HG02981 (cell line): ENCODE measurements at regions not wholly inside any gene's neighbourhood (a gene's known extent, or its start where the extent isn't known, plus 50 kb on each side); places are given as distances from the start of the nearest gene placed in this dataset.
"Not testable (repeated sequence)": the region's sequence is repeated elsewhere in the genome, so short reads cannot be mapped to it uniquely, and the experiment has no call there.

Experiments
- ATAC-seq: cut with Tn5 transposase; IDR thresholded peaks from one replicate; pipeline ENCODE4 v1.9.1; 2021; ENCODE audit warnings: mild to moderate bottlenecking, moderate library complexity; ENCODE audit not compliant: unreplicated experiment

DNA sequence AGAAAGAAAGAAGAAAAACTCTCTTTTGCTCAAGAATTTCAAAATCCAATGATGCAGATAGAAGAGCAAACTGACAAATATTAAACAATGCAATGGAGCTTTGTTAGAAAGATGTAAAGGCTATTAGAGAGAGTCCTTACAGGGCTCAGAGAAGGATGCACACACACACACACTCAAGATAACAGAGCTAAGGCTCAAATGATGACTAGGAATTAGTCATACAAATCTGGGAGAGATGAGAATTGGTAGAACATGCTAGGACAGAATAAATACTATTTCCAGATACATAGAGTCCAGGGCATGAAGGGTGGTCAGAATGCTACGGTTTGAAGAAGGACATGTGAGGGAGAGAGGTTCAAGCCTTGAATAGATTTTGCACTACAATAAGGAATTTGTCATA is 650.1 kb upstream of the MDGA2 start:
- ATAC-seq: no peak

DNA sequence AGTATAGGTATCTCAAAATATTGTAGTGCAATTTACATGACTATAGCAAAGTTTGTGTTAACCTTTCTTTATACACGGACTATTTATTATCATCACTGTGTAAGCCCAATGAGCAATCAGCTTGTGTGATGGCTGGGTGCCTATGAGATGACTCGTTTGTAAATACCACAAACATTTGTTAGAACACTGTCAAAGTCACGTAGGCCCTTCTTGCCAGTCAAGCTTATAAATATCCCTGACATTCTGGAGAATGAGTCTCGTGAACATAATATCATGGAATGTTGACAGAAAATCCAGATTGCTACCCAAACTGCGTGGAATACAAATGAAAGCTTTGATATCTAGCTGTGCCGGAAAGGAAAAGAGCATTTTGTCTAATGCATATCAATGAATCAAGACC is 648.3 kb upstream of the MDGA2 start:
- no peak for ATAC-seq

DNA sequence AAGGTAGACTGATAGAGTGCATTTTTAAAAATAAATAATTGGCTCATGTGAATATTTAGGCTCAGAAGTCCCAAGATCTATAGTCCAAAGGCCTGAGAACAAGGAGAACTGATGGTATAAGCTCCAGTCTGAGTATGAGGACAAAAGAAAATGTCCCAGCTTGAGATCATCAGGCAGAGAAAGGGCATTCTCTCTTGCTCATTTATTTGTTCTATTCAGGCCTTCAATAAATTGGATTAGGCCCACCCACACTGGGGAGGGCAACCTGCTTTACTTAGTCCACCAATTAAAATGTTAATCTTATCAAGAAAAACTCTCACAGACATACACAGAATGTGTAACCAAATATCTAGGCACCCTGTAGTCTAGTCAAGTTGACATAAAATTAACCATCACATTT is 644.4 kb upstream of the MDGA2 start:
- no peak for ATAC-seq

DNA sequence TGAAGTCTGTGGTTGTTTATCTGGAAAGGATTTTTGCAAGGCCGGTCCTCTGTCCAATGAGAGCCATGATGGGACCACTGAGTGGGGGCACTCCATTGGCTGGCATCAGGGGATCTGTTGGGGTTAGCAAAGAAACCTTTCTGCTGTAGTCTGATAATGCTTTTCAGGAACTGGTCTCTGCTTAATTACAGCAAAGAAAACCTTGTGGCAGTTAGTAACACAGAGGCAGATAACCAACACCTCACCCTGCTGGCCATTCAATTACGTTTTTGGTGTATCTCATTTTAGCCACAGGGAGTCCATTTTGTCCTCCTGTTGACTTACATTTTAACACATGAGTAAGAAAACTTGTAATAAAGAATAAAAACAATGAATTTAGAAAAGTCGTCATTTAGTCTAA is 629.3 kb upstream of the MDGA2 start:
- ATAC-seq: no peak

DNA sequence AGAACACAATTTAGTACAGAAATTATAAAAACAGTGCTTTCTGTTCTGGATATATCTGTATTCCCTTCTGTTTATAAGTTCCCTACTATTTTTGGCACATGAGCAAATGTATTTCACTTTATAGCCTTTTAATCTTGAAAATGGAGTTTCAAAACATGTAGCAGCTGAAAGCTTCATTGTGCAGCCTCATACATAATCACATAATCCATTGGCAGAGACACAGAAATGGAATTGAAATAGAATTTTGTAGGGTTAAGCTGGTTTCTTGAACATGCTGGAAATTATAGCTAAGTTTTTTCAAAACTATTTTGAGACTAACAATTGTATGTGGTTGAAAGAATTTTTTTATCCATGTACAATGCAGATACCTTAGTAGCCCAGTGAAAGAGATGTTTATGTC is 614.3 kb upstream of the MDGA2 start:
- no peak for ATAC-seq

DNA sequence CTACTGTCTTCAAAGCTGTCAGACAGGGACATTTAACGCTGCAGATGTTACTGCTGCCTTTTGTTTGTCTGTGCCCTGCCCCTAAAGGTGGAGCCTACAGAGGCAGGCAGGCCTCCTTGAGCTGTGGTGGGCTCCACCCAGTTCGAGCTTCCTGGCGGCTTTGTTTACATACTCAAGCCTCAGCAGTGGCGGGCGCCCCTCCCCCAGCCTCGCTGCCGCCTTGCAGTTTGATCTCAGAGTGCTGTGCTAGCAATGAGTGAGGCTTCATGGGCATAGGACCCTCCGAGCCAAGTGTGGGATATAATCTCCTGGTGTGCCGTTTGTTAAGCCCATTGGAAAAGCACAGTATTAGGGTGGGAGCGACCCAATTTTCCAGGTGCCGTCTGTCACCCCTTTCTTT is 609.8 kb upstream of the MDGA2 start:
- not testable (repeated sequence) for ATAC-seq

DNA sequence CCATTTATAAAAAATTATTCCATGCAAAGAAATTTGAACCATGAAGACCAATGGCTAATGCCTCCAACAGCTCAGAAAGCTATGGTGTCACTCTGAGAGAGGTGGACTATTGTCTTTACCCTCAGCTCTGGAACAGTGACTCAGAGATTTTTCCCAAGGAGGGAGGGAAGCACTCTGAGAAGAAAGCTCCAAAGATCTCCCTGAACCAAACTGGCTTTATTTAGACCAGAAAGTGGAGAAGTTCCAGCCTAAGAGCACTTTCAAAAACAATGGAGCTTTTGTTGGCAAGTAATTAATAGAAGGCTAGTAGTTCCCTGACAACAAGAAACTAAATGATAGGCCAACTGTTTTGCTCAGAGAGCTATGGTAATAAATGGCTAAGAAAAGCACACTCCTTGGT is 599.9 kb upstream of the MDGA2 start:
- ATAC-seq: no peak

DNA sequence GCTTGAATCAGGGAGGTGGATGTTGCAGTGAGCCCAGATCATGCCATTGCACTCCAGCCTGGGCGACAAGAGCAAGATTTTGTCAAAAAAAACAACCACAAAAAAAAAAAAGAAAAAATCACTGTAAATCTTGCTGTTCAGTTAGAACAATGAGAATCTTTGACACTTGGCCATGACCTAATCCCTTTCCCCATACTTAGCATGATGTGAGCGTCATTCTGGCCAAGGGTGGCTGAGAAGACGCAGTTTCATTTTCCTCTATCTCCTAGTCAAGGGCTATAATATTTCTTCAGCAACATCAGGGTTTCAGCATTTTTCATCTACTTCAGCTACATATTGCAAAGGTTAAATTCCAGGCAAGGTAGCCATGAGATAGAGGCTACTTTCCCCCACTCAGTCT is 599.4 kb upstream of the MDGA2 start:
- no peak for ATAC-seq

DNA sequence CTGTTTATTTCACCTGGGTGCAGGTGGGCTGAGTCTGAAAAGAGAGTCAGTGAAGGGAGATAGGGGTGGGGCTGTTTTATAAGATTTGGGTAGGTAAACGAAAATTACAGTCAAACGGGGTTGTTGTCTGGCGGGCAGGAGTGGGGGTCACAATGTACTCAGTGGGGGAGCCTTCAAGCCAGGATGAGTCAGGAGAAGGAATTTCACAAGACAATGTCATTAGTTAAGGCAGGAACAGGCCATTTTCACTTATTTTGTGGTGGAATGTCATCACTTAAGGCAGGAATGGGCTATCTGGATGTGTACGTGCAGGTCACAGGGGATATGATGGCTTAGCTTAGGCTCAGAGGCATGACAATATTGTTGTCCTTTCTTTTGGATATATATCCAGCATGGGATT is 592.5 kb upstream of the MDGA2 start:
- ATAC-seq: not testable (repeated sequence)

DNA sequence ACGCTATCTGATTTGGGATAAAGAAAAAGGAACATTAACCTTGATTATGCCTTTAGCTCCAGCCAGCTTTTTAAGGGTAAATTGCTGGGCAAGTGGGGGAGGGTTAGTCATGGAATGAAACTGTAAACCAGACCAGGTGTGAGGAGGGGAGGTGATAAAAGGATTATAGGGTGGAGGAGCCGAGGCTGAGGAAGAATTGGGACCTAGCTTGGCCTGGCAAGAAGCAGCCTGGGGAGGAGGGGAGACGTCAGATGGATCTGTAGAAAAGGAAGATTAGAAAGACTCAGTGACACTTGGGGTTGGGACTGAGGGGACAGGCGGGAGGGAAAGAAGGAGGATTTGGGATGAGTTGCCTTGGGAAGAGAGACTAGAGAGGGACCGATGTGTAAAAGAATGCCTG is 590.8 kb upstream of the MDGA2 start:
- ATAC-seq: not testable (repeated sequence)

DNA sequence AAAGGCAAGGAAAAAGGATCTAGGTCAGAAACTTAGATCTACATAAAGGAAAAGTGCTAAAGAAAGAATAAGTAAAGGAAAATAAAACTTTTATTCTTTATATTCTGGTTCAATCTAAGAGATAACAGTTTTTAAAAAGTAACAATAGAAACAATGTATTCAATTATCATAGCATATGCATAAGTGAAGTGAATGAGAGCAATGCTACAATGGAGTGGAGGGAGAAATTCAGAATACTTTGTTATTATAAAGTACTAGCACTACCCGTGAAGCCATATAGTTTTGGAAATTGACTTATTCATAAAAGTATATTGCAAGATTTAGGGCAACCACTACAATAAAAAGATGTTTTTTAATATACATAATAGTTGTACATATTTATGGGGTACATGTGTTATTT is 586.0 kb upstream of the MDGA2 start:
- ATAC-seq: no peak

DNA sequence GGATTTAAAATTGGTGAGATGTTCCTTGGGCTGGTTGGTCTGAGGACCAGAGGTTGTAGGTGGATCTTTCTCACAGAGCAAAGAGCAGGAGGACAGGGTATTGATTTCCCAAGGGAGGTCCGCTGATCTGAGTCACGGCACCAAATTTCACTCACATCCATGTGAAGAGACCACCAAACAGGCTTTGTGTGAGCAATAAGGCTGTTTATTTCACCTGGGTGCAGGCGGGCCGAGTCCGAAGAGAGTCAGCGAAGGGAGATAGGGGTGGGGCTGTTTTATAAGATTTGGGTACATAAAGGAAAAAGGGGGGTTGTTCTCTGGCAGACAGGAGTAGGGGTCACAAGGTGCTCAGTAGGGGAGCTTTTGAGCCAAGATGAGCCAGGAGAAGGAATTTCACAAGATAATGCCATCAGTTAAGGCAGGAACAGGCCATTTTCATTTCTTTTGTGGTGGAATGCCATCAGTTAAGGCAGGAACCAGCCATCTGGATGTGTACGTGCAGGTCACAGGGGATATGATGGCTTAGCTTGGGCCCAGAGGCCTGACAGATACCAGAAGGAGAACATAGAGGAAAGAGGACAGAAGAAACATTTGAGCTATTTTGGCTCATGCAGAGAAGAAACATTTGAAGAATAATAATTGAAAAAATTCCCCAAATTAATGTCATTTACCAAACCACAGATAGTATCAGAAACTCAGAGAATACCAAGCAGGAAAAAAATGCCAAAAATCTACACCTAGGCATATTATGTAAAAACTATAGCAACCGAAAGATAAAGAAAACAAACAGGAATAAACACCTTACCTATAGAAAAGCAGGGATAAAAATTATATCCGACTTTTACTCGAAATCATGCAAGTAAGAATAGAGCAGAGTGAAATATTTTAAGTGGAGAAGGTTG is 585.2 kb upstream of the MDGA2 start:
- ATAC-seq: not testable (repeated sequence)

DNA sequence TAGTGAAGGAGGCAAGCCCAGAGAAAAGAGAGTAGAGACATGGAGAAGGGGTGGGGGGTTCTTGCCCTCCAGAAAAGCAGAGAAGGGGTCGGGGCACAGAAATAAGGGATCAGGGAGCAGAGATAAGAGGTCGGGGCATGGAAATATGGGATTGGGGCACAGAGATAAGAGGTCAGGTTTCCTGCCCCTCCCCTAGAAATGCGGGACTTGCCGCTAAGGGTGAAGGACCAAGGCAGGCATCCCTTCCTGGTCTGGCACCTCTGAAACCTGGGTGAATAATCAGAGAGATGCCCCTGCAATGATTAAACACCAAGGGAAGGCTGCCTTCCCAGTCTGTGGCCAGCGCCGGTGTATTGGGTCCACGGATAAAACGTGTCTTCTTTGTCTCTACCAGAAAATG is 584.5 kb upstream of the MDGA2 start:
- ATAC-seq: not testable (repeated sequence)

DNA sequence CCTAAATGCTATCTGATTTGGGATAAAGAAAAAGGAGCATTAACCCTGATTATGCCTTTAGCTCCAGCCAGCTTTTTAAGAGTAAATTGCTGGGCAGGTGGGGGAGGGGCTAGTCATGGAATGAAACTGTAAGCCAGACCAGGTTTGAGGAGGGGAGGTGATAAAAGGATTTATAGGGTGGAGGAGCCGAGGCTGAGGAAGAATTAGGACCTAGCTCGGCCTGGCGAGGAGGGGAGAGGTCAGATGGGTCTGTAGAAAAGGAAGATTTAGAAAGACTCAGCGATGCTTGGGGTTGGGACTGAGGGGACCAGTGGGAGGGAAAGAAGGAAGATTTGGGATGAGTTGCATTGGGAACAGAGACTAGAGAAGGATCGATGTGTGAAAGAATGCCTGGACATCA is 583.8 kb upstream of the MDGA2 start:
- not testable (repeated sequence) for ATAC-seq

DNA sequence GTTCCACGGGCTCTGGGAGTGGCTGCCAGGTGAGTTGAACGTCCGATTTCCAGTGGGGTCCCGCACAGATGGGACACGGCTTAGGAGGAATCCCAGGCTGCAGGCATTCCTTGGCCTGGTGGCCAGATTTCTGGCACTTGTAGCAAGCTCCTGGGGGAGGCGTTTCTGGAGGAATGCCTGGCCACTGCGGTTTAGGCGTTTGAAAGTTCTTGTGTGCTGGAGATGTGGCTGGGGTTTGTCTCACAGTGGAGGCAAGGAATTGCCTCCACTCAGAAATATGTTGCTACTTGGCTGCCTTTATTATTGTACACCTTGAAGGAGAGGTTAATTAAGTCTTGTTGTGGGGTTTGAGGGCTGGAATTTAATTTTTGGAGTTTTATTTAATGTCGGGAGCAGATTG is 583.3 kb upstream of the MDGA2 start:
- not testable (repeated sequence) for ATAC-seq

DNA sequence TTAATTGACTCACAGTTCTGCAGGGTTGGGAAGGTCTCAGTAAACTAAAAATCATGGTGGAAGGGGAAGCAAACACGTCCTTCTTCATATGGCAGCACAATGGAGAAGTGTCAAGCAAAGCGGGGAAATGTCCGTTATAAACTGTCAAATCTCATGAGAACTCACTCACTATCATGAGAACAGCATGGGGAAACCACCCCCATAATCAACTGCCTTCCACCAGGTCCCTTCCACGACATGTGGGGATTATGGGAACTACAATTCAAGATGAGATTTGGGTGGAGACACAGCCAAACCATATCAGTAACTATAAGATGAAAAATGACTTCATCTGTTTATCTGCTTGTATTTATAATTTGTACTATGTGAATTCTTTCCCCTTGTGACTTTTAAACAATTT is 577.6 kb upstream of the MDGA2 start:
- no peak for ATAC-seq

DNA sequence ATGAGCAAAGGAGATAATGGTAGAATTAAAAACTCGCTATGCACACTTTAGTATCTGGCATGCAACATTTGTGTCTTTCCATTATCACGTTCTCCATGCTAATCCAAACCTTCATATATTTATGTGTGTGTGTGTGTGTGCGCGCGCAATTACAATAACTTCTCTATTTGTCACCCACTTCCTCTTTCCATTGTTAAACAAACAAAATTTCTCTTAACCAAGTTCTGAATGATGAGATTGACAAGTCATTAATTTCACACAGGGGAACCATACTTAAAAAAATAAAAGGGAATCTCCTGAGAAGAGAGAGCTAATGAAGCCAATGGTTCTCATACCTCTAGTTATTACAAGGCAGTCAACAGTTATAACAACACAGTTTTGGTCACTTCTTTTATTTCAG is 575.9 kb upstream of the MDGA2 start:
- no peak for ATAC-seq

DNA sequence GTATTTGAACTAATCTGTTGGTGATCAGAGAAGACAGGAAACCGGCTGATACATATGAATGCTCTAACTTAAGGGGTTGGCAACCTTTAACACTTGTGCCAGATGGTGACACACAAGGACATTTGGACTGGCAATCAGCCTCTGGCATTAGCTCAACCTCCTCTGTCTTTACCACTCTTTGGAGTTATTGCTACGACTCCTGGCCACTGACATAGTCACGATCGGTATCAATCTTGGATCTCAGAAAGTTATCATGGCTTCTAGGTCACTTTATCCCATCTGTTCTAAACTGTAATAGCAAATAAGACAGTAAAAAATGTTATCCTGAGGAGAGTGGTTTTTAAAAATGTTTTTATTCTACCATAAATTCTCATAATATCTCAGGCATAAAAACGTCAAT is 575.2 kb upstream of the MDGA2 start:
- no peak for ATAC-seq

DNA sequence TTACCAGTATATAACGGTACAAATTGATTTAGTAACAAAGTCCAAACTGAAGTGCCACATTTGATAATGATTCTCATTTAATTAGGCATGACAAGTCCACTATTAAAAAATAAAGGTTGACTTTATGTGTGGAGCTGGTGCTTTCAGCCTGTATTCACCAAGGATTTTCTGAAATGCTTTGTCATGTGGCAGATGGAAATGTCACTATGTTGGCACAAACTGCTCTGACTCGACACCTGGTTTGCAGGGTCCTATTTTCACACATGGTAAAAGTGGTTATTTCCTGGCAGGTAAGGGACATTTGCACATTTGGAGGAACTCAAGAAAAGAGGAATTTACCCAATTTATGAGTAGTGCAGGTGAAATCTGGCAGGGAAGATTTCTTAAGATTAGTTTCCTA is 572.6 kb upstream of the MDGA2 start:
- no peak for ATAC-seq

DNA sequence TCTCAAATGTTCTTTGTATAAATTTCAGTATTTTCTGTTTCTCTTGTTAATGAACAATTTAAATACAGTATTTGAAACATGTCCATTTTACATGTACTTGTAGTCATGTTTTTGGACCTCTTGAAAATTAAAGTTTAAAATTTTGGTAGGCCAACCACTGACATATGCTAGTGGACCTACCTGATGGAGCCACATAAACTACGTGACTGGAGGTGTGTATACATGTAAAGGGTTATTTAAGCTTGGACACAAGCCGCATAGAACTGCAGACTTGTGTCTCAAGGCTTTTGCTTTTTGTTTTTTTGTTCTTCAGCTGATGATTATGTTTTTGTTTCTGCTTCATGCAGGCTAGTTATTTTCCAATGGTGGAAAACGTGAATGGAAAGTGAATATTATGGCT is 568.5 kb upstream of the MDGA2 start:
- ATAC-seq: no peak

DNA sequence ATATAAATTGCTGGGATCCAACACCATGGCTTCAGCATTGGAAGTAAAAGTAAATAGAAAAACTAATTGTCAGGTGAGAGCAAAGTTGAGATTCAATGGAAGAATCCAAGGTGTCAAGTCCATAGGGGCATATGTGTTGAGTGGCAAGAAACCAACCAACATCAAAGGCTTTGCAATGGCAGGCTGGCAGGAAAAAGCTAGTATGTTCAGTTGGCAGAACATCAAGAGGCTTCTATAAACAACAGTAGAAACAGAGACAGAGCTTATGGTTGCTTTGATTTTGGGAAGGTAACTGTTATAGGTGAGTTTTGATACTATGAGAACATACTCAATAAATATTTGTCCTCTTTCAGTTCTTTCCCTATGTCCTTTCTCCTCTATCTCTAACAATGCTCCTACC is 553.7 kb upstream of the MDGA2 start:
- no peak for ATAC-seq

DNA sequence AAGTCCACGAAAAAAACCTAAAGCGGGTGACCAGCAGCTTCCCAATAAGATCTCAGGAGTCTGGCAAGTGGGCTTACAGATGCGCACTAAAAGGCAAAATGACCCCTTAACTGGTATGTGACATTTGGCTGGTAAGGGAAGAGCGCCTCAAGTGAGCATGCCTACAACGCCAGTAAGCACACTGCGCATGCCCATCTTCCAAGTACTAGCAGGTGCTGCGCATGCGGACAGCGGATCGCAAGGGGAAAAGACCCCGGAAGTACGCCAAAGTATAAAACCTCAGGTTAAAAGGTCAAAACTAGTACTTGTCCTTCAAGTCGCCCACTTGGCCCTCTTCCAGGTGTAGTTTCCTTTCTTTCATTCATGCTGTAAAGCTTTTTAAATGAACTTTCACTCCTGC is 518.5 kb upstream of the MDGA2 start:
- ATAC-seq: no peak

DNA sequence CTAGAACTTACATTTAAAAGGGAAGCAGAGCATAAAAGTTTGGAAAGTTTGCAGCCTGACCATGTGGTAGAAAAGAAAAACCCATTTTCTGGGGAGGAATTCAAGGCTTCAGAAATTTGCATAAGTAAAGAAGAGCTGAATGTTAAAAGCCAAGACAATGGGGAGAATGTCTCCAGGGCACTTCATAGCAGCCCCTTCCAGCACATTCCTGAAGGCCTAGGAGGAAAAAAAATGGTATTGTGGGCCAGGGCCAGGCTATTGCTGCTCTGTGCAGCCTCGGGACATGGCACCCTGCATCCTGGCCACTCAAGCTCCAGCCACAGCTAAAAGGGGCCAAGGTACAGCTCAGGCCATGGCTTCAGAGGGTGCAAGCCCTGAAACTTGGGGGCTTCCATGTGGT is 474.2 kb upstream of the MDGA2 start:
- not testable (repeated sequence) for ATAC-seq
